ENCODE measurements at regions not wholly inside any gene's neighbourhood (a gene's known extent, or its start where the extent isn't known, plus 50 kb on each side); places are given as distances from the start of the nearest gene placed in this dataset.

- TF ChIP-seq CTCF (IDR thresholded peaks at IDR 0.05) = no peak
- TF ChIP-seq POLR2A (IDR thresholded peaks at IDR 0.05) = no peak
Observed at GRCh38 chr15:57772223-57772957, 65.9 kb downstream of the POLR2M start.
